ENCODE measurements at regions not wholly inside any gene's neighbourhood (a gene's known extent, or its start where the extent isn't known, plus 50 kb on each side); places are given as distances from the start of the nearest gene placed in this dataset.

DNA sequence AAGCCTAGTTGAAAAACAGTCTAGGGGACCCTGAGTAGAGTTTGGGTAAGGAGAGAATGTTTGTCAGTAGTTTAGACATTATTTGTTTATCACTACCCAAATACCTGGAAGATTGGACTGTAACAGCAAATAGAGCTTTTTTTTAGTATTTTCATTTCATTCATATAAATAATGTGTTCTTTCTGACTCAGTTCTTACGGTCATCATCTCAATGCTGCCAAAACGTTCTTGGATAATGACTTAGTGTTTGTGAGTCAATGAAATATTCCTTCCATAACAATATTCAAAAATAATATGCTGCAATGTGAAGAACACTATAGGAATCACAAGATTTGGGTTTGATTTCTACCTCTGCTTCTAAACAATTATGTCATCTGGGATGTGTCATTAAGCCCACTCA is 400.0 kb upstream of the PKN2 start:
- TF ChIP-seq POLR2AphosphoS5 (IDR thresholded peaks at IDR 0.05) = no peak
- TF ChIP-seq POLR2A (IDR thresholded peaks at IDR 0.05) = no peak
- no peak for TF ChIP-seq EP300 (IDR thresholded peaks at IDR 0.05)
- TF ChIP-seq, protein P1, sequence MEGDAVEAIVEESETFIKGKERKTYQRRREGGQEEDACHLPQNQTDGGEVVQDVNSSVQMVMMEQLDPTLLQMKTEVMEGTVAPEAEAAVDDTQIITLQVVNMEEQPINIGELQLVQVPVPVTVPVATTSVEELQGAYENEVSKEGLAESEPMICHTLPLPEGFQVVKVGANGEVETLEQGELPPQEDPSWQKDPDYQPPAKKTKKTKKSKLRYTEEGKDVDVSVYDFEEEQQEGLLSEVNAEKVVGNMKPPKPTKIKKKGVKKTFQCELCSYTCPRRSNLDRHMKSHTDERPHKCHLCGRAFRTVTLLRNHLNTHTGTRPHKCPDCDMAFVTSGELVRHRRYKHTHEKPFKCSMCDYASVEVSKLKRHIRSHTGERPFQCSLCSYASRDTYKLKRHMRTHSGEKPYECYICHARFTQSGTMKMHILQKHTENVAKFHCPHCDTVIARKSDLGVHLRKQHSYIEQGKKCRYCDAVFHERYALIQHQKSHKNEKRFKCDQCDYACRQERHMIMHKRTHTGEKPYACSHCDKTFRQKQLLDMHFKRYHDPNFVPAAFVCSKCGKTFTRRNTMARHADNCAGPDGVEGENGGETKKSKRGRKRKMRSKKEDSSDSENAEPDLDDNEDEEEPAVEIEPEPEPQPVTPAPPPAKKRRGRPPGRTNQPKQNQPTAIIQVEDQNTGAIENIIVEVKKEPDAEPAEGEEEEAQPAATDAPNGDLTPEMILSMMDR (IDR thresholded peaks at IDR 0.05) = no peak
